Sigmoid colon (tissue), 3 donors: ENCODE measurements at regions not wholly inside any gene's neighbourhood (a gene's known extent, or its start where the extent isn't known, plus 50 kb on each side); places are given as distances from the start of the nearest gene placed in this dataset.

Experiments used
- CTCF ChIP-seq, 4 experiments: fragments of 450-650 bp in 3 of 4; fragments of 200-600 bp in 1 of 4; IDR thresholded peaks; one replicate each; pipeline ENCODE4 v1.5.1; 2016 to 2019; ENCODE audit warnings: antibody characterized with exemption in 4 of 4, mild to moderate bottlenecking in 3 of 4, moderate library complexity in 2 of 4
- POLR2A ChIP-seq, 2 donors: fragments of 450-650 bp; IDR thresholded peaks; one replicate each; pipeline ENCODE4 v1.6.1; 2016; ENCODE audit warnings: antibody characterized with exemption in 2 of 2, mild to moderate bottlenecking in 2 of 2, moderate library complexity in 2 of 2

GRCh38 chr1:172775606-172776005 lies 116.7 kb downstream of the FASLG start:
- TF ChIP-seq CTCF (IDR thresholded peaks at IDR 0.05), result no peak
- no peak for TF ChIP-seq POLR2A (IDR thresholded peaks at IDR 0.05)
